ENCODE measurements at regions not wholly inside any gene's neighbourhood (a gene's known extent, or its start where the extent isn't known, plus 50 kb on each side); places are given as distances from the start of the nearest gene placed in this dataset.

- TF ChIP-seq CTCF (IDR thresholded peaks at IDR 0.05) = no peak
- DNase-seq (ENCODE audit: low spot score) = peak; percentile 85
- Histone ChIP-seq H3K4me3 (no peak overlapping the region), H3K4me1 (peaks cover 0 to 22% of the 10 kb centered on the region in 2 donors), H3K27ac (peak overlapping the region; percentile 65), H3K27me3 (no peaks in the 10 kb centered on the region), H3K36me3 (no peaks in the 10 kb centered on the region), H3K9me3 (no peaks in the 10 kb centered on the region)
Observed at GRCh38 chr6:109308018-109308492, 74.2 kb downstream of the CD164 start.

GRCh38 chr6:109306733-109307132 lies 75.5 kb downstream of the CD164 start:
- no peak for TF ChIP-seq CTCF (IDR thresholded peaks at IDR 0.05)
- Histone ChIP-seq H3K4me3 (no peak overlapping the region), H3K4me1 (peaks cover 0 to 23% of the 10 kb centered on the region in 2 donors), H3K27ac (no peak overlapping the region), H3K27me3 (no peaks in the 10 kb centered on the region), H3K36me3 (no peaks in the 10 kb centered on the region), H3K9me3 (no peaks in the 10 kb centered on the region)
- no peak for DNase-seq (ENCODE audit: low spot score)

GRCh38 chr6:109305028-109305427 lies 77.2 kb downstream of the CD164 start:
- no peaks in the 10 kb centered on the region for H3K36me3 ChIP-seq
- peaks cover 0 to 35% of the 10 kb centered on the region in 2 donors for H3K4me1 ChIP-seq
- no peak for DNase-seq (ENCODE audit: low spot score)
- H3K27me3 ChIP-seq = no peaks in the 10 kb centered on the region
- H3K4me3 ChIP-seq = no peak overlapping the region
- no peaks in the 10 kb centered on the region for H3K9me3 ChIP-seq
- no peak for TF ChIP-seq CTCF (IDR thresholded peaks at IDR 0.05)
- peak overlapping the region; percentile 38 to 61 for H3K27ac ChIP-seq

- Histone ChIP-seq H3K9me3 (no peaks in the 10 kb centered on the region), H3K4me3 (no peak overlapping the region), H3K27ac (peak overlapping the region; percentile 38 to 61), H3K27me3 (no peaks in the 10 kb centered on the region), H3K36me3 (no peaks in the 10 kb centered on the region), H3K4me1 (peaks cover 0 to 39% of the 10 kb centered on the region in 2 donors)
- TF ChIP-seq CTCF (IDR thresholded peaks at IDR 0.05) = no peak
- DNase-seq (ENCODE audit: low spot score) = no peak
Observed at GRCh38 chr6:109304284-109305015, 77.8 kb downstream of the CD164 start.

- peak overlapping the region; percentile 38 to 61 for H3K27ac ChIP-seq
- no peaks in the 10 kb centered on the region for H3K27me3 ChIP-seq
Observed at GRCh38 chr6:109303640-109304283, 78.5 kb downstream of the CD164 start.

More at GRCh38 chr6:109303640-109304283, 78.5 kb downstream of the CD164 start:
- H3K4me1 ChIP-seq = peaks cover 0 to 45% of the 10 kb centered on the region in 2 donors
- H3K36me3 ChIP-seq = no peaks in the 10 kb centered on the region
- H3K9me3 ChIP-seq = no peaks in the 10 kb centered on the region
- no peak for DNase-seq (ENCODE audit: low spot score)
- TF ChIP-seq CTCF (IDR thresholded peaks at IDR 0.05) = no peak
- no peak overlapping the region for H3K4me3 ChIP-seq

Measured in right atrium auricular region (tissue), 2 donors.